Cardiac muscle cell (in vitro differentiated cells and primary cell): ENCODE measurements at regions not wholly inside any gene's neighbourhood (a gene's known extent, or its start where the extent isn't known, plus 50 kb on each side); places are given as distances from the start of the nearest gene placed in this dataset.

Experiments
- DNase-seq, 2 donors: peaks; one replicate each; pipeline versions ENCODE4 v3.0.0 to v3.0.0-alpha.2; 2010 to 2017; ENCODE audit warnings: low read depth in 1 of 2, low spot score in 1 of 2
- H3K27ac ChIP-seq: fragments of 200-600 bp; sonication (generic); 2 replicates; pipeline ENCODE4 v1.5.1; 2016
- H3K27me3 ChIP-seq: fragments of 200-600 bp; sonication (generic); 2 replicates; pipeline ENCODE4 v1.6.0; 2016; ENCODE audit warnings: control low read depth
- H3K36me3 ChIP-seq: fragments of 200-600 bp; sonication (generic); 2 replicates; pipeline ENCODE4 v1.5.1; 2016; ENCODE audit warnings: control low read depth
- H3K4me1 ChIP-seq: fragments of 200-600 bp; sonication (generic); 2 replicates; pipeline ENCODE4 v1.8.1; 2017; ENCODE audit warnings: low read depth, mild to moderate bottlenecking, mixed run types
- H3K4me3 ChIP-seq: fragments of 200-600 bp; sonication (generic); 2 replicates; pipeline ENCODE4 v1.5.1; 2016; ENCODE audit warnings: mild to moderate bottlenecking
- H3K9me3 ChIP-seq: fragments of 200-600 bp; sonication (generic); 2 replicates; pipeline ENCODE4 v1.5.1; 2017; ENCODE audit warnings: low read depth, mild to moderate bottlenecking, control low read depth
- CTCF ChIP-seq: IDR thresholded peaks from 2 replicates; pipeline ENCODE4 v1.5.1; 2012; ENCODE audit warnings: low read depth, mild to moderate bottlenecking, low read length

DNA sequence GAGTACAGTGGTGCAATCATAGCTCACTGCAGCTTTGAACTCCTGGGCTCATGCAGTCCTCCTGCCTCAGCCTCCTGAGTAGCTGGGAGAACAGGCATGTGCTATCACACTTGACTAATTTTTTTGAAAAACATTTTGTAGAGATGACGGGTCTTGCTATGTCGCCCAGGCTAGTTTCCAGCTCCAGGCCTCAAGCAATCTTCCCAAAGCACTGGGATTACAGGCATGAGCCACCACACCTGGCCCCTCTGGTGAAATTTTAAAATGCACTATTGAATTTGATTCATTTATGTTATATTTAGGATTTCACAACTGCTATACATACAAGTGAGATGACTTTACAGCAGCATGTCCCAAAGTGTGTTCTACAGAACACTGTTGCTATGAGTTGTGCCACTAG, 50.8 kb upstream of the TPM1 start:
- Histone ChIP-seq H3K9me3 (no peaks in the 10 kb centered on the region), H3K36me3 (no peaks in the 10 kb centered on the region), H3K4me3 (no peak overlapping the region), H3K27me3 (no peaks in the 10 kb centered on the region), H3K27ac (no peak overlapping the region), H3K4me1 (no peaks in the 10 kb centered on the region)
- TF ChIP-seq CTCF = no peak
- no peak for DNase-seq

- Histone ChIP-seq H3K4me1 (peaks cover under 1% of the 10 kb centered on the region), H3K4me3 (no peak overlapping the region), H3K27ac (no peak overlapping the region), H3K27me3 (no peaks in the 10 kb centered on the region), H3K9me3 (no peaks in the 10 kb centered on the region), H3K36me3 (no peaks in the 10 kb centered on the region)
- TF ChIP-seq CTCF = no peak
- DNase-seq = no peak
Measured at GRCh38 chr15:62992302-62992701, 50.2 kb upstream of the TPM1 start.
